Keratinocyte (primary cell): ENCODE measurements at regions not wholly inside any gene's neighbourhood (a gene's known extent, or its start where the extent isn't known, plus 50 kb on each side); places are given as distances from the start of the nearest gene placed in this dataset.
"Not testable (repeated sequence)": the region's sequence is repeated elsewhere in the genome, so short reads cannot be mapped to it uniquely, and the experiment has no call there.

ENCODE experiments used
- DNase-seq: peaks from one replicate; pipeline ENCODE4 v3.0.0-alpha.2; 2011; ENCODE audit warnings: low read depth, missing footprints, low spot score
- FAIRE-seq: peaks from 2 replicates; lab custom pipeline; 2011; peaks lifted over from hg19 to GRCh38; lab: Jason Lieb, UNC
- H2AFZ ChIP-seq: 2 replicates; pipeline ENCODE4 v1.6.0; 2012; ENCODE audit warnings: low read length, control low read depth, inconsistent platforms; ENCODE audit not compliant: control insufficient read depth
- H3K27ac ChIP-seq: 2 replicates; pipeline ENCODE4 v1.5.1; 2011; ENCODE audit warnings: low read length; ENCODE audit not compliant: control insufficient read depth, insufficient read depth
- H3K27me3 ChIP-seq: 3 replicates; pipeline ENCODE4 v1.6.0; 2011; ENCODE audit warnings: low read length; ENCODE audit not compliant: control insufficient read depth, insufficient read depth; ENCODE audit errors: extremely low read depth
- H3K36me3 ChIP-seq, 2 experiments: 2 replicates in 1 of 2; 3 replicates in 1 of 2; pipeline ENCODE4 v1.5.1; 2011; ENCODE audit warnings: low read length in 2 of 2, mild to moderate bottlenecking in 1 of 2; ENCODE audit not compliant: control insufficient read depth in 2 of 2, insufficient read depth in 2 of 2; ENCODE audit errors: extremely low read depth in 1 of 2
- H3K4me1 ChIP-seq: 3 replicates; pipeline ENCODE4 v1.5.1; 2011; ENCODE audit warnings: low read length; ENCODE audit not compliant: control insufficient read depth, insufficient read depth; ENCODE audit errors: extremely low read depth
- H3K4me2 ChIP-seq: 3 replicates; pipeline ENCODE4 v1.6.0; 2011; ENCODE audit warnings: low read depth, low read length; ENCODE audit not compliant: control insufficient read depth, insufficient read depth; ENCODE audit errors: extremely low read depth
- H3K4me3 ChIP-seq, 3 experiments: fragments of 200-600 bp in 1 of 3; sonication (generic) in 1 of 3; 2 replicates in 2 of 3; 3 replicates in 1 of 3; pipeline ENCODE4 v1.5.1; 2011 to 2016; ENCODE audit warnings: low read length in 3 of 3, mild to moderate bottlenecking in 3 of 3, control low read depth in 2 of 3, inconsistent platforms in 1 of 3, low read depth in 1 of 3, mixed read lengths in 1 of 3, mixed run types in 1 of 3, moderate library complexity in 1 of 3; ENCODE audit not compliant: control insufficient read depth in 2 of 3, insufficient read depth in 2 of 3; ENCODE audit errors: extremely low read depth in 1 of 3
- H3K79me2 ChIP-seq: 2 replicates; pipeline ENCODE4 v1.6.0; 2012; ENCODE audit warnings: low read length; ENCODE audit not compliant: control insufficient read depth, insufficient read depth
- H3K9ac ChIP-seq: 3 replicates; pipeline ENCODE4 v1.6.0; 2011; ENCODE audit warnings: low read length; ENCODE audit not compliant: control insufficient read depth, insufficient read depth; ENCODE audit errors: extremely low read depth
- H3K9me1 ChIP-seq: 3 replicates; pipeline ENCODE4 v1.6.0; 2011; ENCODE audit warnings: low read length; ENCODE audit not compliant: control insufficient read depth, insufficient read depth; ENCODE audit errors: extremely low read depth
- H3K9me3 ChIP-seq: 2 replicates; pipeline ENCODE4 v1.5.1; 2012; ENCODE audit warnings: low read depth, low read length; ENCODE audit not compliant: control insufficient read depth
- H4K20me1 ChIP-seq: 3 replicates; pipeline ENCODE4 v1.6.0; 2011; ENCODE audit warnings: low read length; ENCODE audit not compliant: control insufficient read depth, insufficient read depth; ENCODE audit errors: extremely low read depth
- CTCF ChIP-seq, 3 experiments: IDR thresholded peaks in 1 of 3; conservative IDR thresholded peaks in 1 of 3; optimal IDR thresholded peaks in 1 of 3; 2 replicates in 2 of 3; 3 replicates in 1 of 3; pipeline versions ENCODE3 to v1.5.1; 2011; ENCODE audit warnings: low read length in 3 of 3, mild to moderate bottlenecking in 3 of 3, moderate library complexity in 2 of 3, control low read depth in 1 of 3, inconsistent platforms in 1 of 3; ENCODE audit not compliant: insufficient read depth in 2 of 3; ENCODE audit errors: extremely low read depth in 1 of 3
- EZH2 ChIP-seq: IDR thresholded peaks from one replicate; pipeline ENCODE4 v1.6.1; 2012; ENCODE audit warnings: inconsistent platforms, mild to moderate bottlenecking, low read length, moderate library complexity
- dilution Hi-C: fragments of 300-500 bp; cut with MboI; formaldehyde crosslinking; loops from one replicate; pipeline ENCODE4 v1.7.0; 2020; ENCODE audit warnings: low sequenced_read_pairs; ENCODE audit not compliant: extremely low pct_ligation_motif_present

GRCh38 chr20:29763821-29764511 lies 1493.5 kb upstream of the DEFB115 start:
- no peak for DNase-seq
- no peak overlapping the region for H3K4me3 ChIP-seq
- H2AFZ ChIP-seq: no peak overlapping the region
- dilution Hi-C loops: no loop called here
- H3K9me1 ChIP-seq: no peaks in the 10 kb centered on the region
- TF ChIP-seq CTCF (optimal IDR thresholded peaks at IDR 0.05 in 1 of 3, IDR thresholded peaks at IDR 0.05 in 1 of 3, conservative IDR thresholded peaks at IDR 0.05 in 1 of 3; ENCODE audit: extremely low read depth in 1 of 3, insufficient read depth in 2 of 3, low read length in 3 of 3) (no peak), EZH2 (no peak)
- FAIRE-seq: no peak
- no peaks in the 10 kb centered on the region for H3K4me1 ChIP-seq
- no peaks in the 10 kb centered on the region for H3K27me3 ChIP-seq
- no peaks in the 10 kb centered on the region for H3K36me3 ChIP-seq
- H3K27ac ChIP-seq: no peak overlapping the region
- H3K9ac ChIP-seq: no peak overlapping the region
- H3K4me2 ChIP-seq: no peak overlapping the region
- no peaks in the 10 kb centered on the region for H3K79me2 ChIP-seq
- H3K9me3 ChIP-seq: no peaks in the 10 kb centered on the region
- no peaks in the 10 kb centered on the region for H4K20me1 ChIP-seq

GRCh38 chr20:29764922-29765610 lies 1492.4 kb upstream of the DEFB115 start:
- H3K36me3 ChIP-seq, H3K9me3 ChIP-seq, H3K4me2 ChIP-seq, H3K27ac ChIP-seq, H3K4me1 ChIP-seq, DNase-seq, dilution Hi-C loops, H2AFZ ChIP-seq, H3K4me3 ChIP-seq, H3K9me1 ChIP-seq, H3K27me3 ChIP-seq, H4K20me1 ChIP-seq, H3K79me2 ChIP-seq, FAIRE-seq, H3K9ac ChIP-seq: not testable (repeated sequence)
- TF ChIP-seq CTCF (optimal IDR thresholded peaks at IDR 0.05 in 1 of 3, IDR thresholded peaks at IDR 0.05 in 1 of 3, conservative IDR thresholded peaks at IDR 0.05 in 1 of 3; ENCODE audit: extremely low read depth in 1 of 3, insufficient read depth in 2 of 3, low read length in 3 of 3): peak in 1 of 3 experiments; percentile 22

GRCh38 chr20:29778033-29778432 lies 1479.4 kb upstream of the DEFB115 start:
- DNase-seq, H3K9me1 ChIP-seq, H3K27me3 ChIP-seq, H4K20me1 ChIP-seq, H3K27ac ChIP-seq, H3K79me2 ChIP-seq, H3K9ac ChIP-seq, H3K4me1 ChIP-seq, dilution Hi-C loops, H3K4me2 ChIP-seq, H2AFZ ChIP-seq, H3K36me3 ChIP-seq, FAIRE-seq, H3K9me3 ChIP-seq, H3K4me3 ChIP-seq: not testable (repeated sequence)
